ENCODE measurements at regions not wholly inside any gene's neighbourhood (a gene's known extent, or its start where the extent isn't known, plus 50 kb on each side); places are given as distances from the start of the nearest gene placed in this dataset.

DNA sequence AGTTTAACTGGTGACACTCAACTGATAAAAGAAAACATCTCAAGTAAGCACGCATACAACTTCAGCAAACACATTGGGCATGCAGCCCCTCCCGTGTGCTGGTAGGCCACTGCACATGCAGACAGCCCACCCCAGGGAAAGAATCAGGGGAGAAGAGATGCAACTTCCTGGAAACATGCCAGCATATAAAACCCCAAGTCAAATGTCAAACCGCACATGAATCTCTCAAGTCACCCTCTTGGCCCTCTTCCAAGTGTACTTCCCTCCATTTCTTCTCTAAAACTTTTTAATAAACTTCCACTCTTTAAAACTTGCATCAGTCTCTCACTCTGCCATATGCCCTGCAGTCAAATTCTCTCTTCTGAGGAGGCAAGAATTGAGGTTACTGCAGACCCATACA, 732.7 kb downstream of the SEMA5A start:
- Histone ChIP-seq H3K27ac (no peak overlapping the region), H3K36me3 (no peaks in the 10 kb centered on the region), H3K27me3 (no peaks in the 10 kb centered on the region), H3K4me3 (no peak overlapping the region), H3K9me3 (peaks cover 0 to 33% of the 10 kb centered on the region in 2 donors), H3K4me1 (no peaks in the 10 kb centered on the region)
- ATAC-seq (no peak), DNase-seq (no peak)
- intact Hi-C loops (cut with DNase I) = no loop called here
- TF ChIP-seq CTCF (IDR thresholded peaks at IDR 0.05) = no peak

- ATAC-seq (no peak), DNase-seq (no peak)
- no peak overlapping the region for H3K4me3 ChIP-seq
- no peak for TF ChIP-seq CTCF (IDR thresholded peaks at IDR 0.05)
- no peaks in the 10 kb centered on the region for H3K36me3 ChIP-seq
- H3K27ac ChIP-seq = no peak overlapping the region
- H3K9me3 ChIP-seq = peaks cover 0 to 30% of the 10 kb centered on the region in 2 donors
- H3K27me3 ChIP-seq = no peaks in the 10 kb centered on the region
- intact Hi-C loops (cut with DNase I) = no loop called here
- no peaks in the 10 kb centered on the region for H3K4me1 ChIP-seq
Observed at GRCh38 chr5:8814105-8814504, 731.8 kb downstream of the SEMA5A start.

- peaks cover 0 to 5% of the 10 kb centered on the region in 2 donors for H3K9me3 ChIP-seq
- no peaks in the 10 kb centered on the region for H3K4me1 ChIP-seq
- DNase-seq (no peak), ATAC-seq (no peak)
- intact Hi-C loops (cut with DNase I) = no loop called here
- H3K4me3 ChIP-seq = no peak overlapping the region
- H3K27me3 ChIP-seq = no peaks in the 10 kb centered on the region
- no peak for TF ChIP-seq CTCF (IDR thresholded peaks at IDR 0.05)
- H3K36me3 ChIP-seq = no peaks in the 10 kb centered on the region
- H3K27ac ChIP-seq = no peak overlapping the region
Observed at GRCh38 chr5:8824371-8824770, 721.5 kb downstream of the SEMA5A start.

GRCh38 chr5:8825139-8825757, 720.6 kb downstream of the SEMA5A start:
- no peaks in the 10 kb centered on the region for H3K4me1 ChIP-seq
- H3K9me3 ChIP-seq = peaks cover 0 to 4% of the 10 kb centered on the region in 2 donors
- no peak for TF ChIP-seq CTCF (IDR thresholded peaks at IDR 0.05)
- ATAC-seq (no peak), DNase-seq (no peak)
- intact Hi-C loops (cut with DNase I) = no loop called here
- no peaks in the 10 kb centered on the region for H3K36me3 ChIP-seq
- H3K4me3 ChIP-seq = no peak overlapping the region
- no peaks in the 10 kb centered on the region for H3K27me3 ChIP-seq
- no peak overlapping the region for H3K27ac ChIP-seq

GRCh38 chr5:8826508-8826907, 719.4 kb downstream of the SEMA5A start:
- ATAC-seq (no peak), DNase-seq (no peak)
- no peak for TF ChIP-seq CTCF (IDR thresholded peaks at IDR 0.05)
- intact Hi-C loops (cut with DNase I) = no loop called here
- Histone ChIP-seq H3K9me3 (no peaks in the 10 kb centered on the region), H3K27ac (no peak overlapping the region), H3K27me3 (no peaks in the 10 kb centered on the region), H3K4me1 (no peaks in the 10 kb centered on the region), H3K36me3 (no peaks in the 10 kb centered on the region), H3K4me3 (no peak overlapping the region)

Data from left lung (tissue), 4 donors.